HG03354 (cell line): ENCODE measurements at regions not wholly inside any gene's neighbourhood (a gene's known extent, or its start where the extent isn't known, plus 50 kb on each side); places are given as distances from the start of the nearest gene placed in this dataset.

Source experiments
- ATAC-seq: cut with Tn5 transposase; IDR thresholded peaks from one replicate; pipeline ENCODE4 v1.9.1; 2021; ENCODE audit warnings: mild to moderate bottlenecking; ENCODE audit not compliant: unreplicated experiment, poor library complexity, severe bottlenecking

DNA sequence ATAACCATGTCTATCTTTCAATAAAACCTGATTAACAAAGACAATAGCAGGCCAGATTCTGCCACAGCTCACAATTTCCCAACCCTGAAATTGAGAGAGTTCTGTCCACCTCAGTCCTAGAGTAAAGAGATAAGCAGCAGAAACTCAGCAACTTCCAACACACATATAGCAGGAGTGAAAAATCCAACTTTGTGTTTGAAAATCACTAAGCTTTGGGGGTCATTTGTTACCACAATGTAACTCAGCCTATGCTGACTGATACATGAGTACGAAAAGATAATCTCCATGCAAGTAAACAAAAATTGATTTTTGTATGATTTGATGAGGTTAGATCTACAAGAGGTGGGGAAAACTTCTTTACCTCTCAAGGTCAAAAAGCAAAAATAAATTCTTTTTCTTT lies 231.0 kb upstream of the DAPK1 start:
- ATAC-seq = no peak

DNA sequence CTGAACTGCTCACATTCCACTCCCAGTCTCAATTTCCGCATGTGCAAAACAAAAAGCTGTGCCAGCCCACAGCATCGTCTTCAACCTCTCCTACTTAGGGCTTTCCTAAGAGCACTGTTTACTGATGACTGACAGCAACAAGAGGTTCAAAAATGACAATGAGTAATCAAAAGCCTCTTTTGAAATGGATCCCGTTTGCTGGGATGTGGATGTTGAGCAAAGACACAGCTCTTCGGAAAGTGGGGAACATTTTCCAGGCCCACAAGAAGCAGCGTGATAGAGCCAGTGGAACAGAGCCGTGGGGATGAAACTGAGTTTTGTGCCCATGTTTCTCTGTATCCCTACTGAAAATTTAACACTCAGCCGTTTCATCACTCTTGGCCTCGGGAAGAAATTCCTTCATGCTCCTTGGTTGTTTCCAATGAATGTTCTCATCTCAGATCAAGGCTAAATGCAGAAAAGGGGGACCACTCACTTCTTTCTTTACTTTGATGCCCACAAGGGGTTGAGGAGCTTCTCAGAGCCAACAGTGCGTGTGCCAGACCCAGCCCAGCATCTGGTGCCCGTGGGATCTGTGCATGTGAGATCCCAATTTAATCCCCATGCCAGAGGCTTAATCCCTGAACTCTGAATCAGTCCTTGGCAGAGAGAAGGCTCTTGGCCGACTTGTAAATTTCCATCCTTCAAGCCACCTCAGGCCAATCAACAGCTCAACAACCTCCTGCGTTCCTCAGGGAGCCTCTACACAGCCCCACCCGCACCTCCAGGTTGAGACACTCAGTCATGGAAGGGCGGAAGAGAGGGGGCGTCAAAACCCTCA lies 230.2 kb upstream of the DAPK1 start:
- no peak for ATAC-seq

DNA sequence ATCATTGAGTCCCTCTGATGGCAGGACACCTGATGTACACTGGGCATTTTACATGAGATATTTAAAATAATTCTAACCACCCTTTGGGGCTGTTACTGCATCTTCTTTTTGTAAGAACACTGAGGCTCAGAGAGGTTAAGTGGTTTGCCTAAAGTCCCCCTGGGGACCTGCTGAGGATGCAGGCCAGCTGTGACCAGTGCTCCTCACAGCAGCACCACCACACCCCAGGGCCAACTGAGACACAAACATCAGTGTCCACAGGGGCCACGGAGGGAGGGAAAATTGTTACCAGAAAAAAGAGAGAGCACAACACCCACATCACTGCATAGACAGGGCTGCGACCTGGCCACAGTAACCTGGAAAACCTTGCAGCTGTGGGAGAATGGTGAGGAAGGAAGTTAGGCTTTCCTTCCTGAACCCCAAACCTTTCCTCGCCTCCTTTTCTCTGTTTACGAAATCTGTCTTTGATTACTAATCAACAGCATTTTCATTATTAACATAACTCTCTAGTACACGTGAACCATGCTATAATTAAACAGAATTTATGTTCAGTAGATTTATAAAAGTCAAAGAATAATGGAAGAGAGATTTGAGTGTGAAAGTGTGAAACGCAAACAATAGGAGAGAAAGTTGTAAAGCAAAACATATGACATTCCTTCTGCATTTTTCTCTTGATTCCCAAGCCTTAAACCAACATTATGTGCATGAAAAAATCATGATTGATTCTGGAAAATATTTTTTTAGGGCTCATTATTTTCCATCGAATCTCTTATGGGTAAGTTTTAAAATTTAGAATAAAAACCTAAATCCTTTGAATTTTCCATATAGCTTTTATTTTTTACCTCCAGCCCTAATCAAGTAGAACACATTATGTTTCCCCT lies 228.1 kb upstream of the DAPK1 start:
- no peak for ATAC-seq

DNA sequence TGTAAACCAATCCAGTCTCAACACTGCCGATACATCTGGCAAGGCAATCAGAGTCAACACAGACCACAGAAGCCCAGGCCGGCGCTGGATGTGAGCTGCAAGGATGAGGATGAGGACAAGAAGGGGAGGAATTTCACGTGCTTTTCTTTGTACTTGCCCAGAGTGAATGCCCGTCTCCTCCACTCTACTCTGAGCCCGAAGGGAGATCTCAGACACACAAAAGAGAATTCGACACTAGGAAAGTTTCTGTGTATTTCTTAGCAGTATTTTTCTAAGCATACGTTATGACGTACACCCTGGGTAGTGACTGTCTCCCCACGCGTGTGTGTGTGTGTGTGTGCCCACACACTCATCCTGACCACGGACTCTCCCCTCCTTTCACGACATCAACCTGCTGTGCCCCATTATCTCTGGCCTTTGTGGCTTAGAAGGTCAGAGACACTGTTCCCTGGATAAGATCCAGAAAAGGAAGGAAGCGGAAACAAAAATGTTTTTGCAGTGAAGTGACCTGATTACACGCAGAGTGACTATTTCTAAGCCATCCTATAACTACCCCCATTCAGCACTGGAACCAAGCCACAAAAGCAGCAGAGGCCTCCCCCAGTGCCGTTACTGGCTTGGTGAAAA lies 227.3 kb upstream of the DAPK1 start:
- ATAC-seq = no peak

DNA sequence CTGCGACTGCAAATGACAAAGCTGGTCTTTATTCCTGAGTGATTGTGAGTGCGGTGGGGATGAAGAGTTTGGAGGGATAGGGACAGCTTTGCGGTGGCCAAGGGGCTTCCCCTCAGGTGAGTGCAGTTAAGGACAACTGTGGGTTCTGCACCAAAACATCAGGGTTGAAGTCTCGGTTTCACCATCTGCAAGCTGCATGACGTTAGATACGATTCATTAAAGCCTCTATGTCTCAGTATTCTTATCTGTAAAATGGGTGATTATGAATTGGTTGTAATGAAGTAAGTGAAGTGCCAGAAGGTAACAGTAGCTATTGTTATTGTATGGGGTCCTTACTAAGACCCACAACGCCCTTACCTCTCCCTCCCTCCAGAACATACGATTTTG lies 226.8 kb upstream of the DAPK1 start:
- ATAC-seq = no peak

- ATAC-seq = no peak
Measured at GRCh38 chr9:87271696-87272477, 225.8 kb upstream of the DAPK1 start.

DNA sequence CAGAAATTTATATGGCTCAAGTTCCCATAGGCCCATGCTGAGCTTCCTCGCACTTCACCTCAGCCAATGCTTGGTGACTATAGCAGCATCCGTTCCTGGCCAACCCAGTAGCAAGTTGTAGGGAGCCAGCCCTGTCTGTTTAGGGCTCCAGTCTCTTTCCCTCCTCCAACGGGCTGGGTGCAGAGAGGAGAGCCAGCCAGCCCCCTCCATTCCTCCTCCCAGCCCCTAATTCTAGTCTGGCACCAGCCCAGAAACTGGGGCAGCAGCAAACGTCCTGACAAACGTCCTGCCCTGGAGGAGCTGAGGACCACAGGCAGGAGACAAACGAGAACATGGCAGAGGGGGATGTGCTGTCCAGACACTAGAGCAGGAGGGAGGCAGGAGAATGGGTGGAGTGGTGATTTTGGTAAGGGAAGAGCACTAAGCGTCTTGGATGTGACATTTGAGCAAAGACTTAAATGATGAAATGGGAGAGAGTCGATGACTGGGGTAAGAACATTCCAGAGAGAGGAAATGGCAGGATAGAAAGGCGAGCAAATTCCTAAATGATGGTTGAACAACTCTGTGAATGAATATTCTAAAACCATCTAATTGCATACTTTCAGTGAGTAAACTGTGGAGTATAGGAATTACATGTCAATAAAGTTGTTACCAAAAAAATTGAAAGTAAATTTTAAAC lies 222.5 kb upstream of the DAPK1 start:
- no peak for ATAC-seq

DNA sequence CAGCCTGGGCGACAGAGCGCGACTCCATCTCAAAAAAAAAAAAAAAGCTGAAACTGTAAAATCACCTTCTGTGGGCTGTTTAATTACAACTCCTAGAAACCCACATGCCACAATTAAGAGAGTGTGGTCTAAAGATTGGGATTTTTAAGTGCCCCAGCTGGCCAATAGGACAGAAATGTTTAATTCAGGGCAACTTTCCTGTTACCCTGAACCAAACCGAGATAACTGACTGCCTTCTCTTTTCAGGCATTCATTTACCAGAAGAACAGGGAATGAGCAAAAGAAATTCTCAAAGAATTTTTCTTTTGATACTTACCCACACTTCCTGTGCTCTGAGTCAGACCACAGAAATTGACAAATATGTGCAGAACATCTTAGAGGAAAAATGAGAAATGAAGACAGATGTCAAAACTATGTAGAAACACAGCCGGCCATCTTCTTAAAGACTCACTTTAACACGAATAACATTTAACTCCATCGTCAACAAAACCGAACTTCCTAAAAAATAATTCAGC lies 221.3 kb upstream of the DAPK1 start:
- ATAC-seq = no peak

GRCh38 chr9:87276851-87277261 lies 220.8 kb upstream of the DAPK1 start:
- ATAC-seq = no peak

DNA sequence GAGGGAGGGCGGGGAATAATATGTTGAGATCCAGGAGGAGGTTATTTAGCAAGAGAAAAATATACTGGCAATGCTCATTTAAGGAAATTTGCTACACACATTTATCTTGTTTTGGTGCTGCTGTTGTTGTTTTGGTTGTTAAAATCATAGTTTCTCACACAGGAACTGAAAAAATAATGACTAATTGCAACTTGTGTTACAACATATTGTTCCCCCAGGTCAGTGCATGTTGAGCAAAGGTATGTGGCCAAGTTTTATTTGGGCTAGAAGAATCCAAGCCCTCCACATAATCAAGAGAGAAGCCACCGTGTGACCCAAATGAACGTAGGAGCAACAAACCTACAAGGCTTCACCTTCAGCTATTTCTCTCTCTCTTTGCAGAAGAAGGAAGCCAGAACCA lies 220.3 kb upstream of the DAPK1 start:
- no peak for ATAC-seq

DNA sequence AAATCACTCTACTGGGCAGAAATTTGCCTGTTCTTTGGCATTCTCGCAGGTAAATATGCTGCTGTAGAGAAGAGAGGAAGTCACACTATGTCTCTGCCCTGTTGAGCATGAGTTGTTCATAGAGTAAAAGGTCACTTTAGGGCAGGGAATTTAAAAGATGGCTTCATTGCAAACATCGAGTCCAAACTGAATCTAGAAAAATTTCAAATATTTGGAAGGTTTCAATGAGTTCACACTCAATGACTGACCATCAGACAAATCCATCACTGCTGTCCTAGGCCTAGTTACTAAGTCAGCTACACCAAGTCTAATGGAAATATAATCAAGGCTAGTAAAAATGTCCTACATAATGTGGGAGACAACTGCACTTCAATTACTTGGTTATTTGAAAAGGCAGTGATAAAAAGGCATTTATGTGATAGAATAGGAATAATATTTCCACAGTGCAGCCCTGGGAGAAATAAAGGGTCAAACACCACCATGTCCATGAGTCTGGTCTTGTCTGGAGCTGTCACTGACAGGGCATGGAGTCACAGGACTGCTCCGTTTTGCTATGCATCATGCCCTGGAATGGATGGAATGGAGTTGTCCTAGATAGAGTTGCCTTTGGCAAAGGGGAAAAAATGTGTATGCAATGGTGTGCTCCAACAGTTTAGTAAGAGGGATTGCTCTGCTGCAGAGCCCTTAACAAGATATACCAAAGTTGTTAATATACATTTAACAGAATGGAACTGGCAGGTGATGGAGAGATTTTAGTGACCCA lies 218.5 kb upstream of the DAPK1 start:
- no peak for ATAC-seq

DNA sequence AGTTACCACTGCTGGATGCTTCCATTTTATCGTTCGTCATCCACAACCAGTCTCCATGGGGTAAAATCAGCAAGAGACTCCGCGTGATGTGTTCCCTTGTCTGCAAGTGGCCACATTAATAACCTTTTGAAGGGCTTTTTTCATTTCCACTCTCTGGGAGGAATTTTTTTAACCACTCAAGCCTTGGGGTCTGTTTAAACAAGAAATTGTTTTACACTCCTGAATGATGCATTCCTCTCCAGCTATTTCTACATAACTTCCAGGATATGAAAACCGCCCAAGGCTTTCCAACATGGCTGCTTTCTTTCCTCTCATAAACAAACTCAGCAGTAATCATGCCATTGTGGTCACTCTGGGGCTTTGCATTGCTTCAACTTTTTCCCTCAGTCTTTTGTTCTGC lies 217.2 kb upstream of the DAPK1 start:
- ATAC-seq = no peak

GRCh38 chr9:87282538-87282937 lies 215.1 kb upstream of the DAPK1 start:
- no peak for ATAC-seq

DNA sequence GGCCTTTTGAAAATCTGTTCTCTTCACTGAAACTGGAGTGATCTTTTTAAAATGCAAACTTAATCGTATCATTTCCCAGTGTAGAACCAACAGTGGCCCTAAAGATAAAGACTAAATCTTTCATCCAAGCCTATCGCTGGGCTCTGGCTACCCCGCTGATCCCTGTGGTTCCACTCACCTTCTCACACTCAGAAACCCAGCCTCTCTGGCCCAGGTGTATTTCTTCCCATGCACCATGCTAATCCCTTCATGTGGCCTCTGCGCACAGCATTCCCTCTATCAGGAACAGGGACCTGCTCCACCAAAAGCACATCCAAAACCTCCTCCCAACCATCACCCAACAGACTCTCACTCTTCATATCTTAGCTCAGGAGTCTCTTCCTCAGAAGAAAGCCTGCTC lies 214.1 kb upstream of the DAPK1 start:
- no peak for ATAC-seq

DNA sequence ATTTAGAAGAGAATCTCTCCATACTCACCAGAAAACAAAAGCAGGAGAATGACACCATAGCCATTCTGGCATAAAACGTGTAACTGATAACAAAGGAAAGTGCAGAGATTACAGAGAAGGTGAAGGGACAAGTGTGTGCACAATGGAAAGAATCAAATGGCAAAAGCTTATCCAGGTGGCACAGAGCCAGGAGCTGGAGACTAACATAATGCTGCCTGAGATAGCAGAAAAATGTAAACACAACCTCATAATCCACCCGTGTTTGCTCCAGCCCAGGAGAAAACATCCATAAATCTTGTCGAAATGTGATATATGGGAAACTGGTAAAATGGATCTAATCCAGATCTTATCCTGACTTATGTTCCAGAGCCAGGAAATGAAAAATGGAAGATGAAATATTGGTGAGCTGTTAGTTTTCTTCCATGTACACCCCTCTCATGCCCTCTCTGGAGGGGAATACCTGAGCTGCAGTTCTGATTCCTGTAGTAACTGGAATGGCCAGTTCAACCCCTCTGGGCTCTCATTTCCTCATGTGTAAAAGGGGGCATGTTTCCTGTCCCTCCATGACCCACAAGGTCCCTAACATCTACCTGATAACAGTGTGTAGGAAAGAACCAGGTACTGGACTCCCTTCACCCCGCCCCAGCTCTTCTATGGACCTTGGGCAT lies 212.3 kb upstream of the DAPK1 start:
- no peak for ATAC-seq

GRCh38 chr9:87286506-87286905 lies 211.2 kb upstream of the DAPK1 start:
- no peak for ATAC-seq

GRCh38 chr9:87290241-87291052 lies 207.2 kb upstream of the DAPK1 start:
- no peak for ATAC-seq
